ENCODE measurements at regions not wholly inside any gene's neighbourhood (a gene's known extent, or its start where the extent isn't known, plus 50 kb on each side); places are given as distances from the start of the nearest gene placed in this dataset.

GRCh38 chr20:17825252-17825959, 125.6 kb downstream of the BANF2 start (continued):
- TF ChIP-seq GMEB2 (CRISPR knock-in tag; IDR thresholded peaks at IDR 0.05; ENCODE audit: low read depth) (no peak), JUN (CRISPR knock-in tag; IDR thresholded peaks at IDR 0.05) (no peak), BATF2 (CRISPR knock-in tag; IDR thresholded peaks at IDR 0.05) (no peak), SKIL (CRISPR knock-in tag; IDR thresholded peaks at IDR 0.05; ENCODE audit: borderline replicate concordance) (peak; percentile 64; the same call in 1 of the 2 replicates), ATF7-NPFF (CRISPR knock-in tag; IDR thresholded peaks at IDR 0.05; ENCODE audit: low read depth) (no peak), ZNF510 (CRISPR knock-in tag; IDR thresholded peaks at IDR 0.05; ENCODE audit: low read depth) (no peak), ZNF589 (CRISPR knock-in tag; conservative IDR thresholded peaks at IDR 0.05) (0 out of 2 replicates have a peak, but pooled peaks have one; percentile 38), ZFP90 (CRISPR knock-in tag; IDR thresholded peaks at IDR 0.05; ENCODE audit: borderline replicate concordance) (no peak), UBTF (CRISPR knock-in tag; IDR thresholded peaks at IDR 0.05) (no peak), EZH2 (conservative IDR thresholded peaks at IDR 0.05; ENCODE audit: low read depth, low read length) (no peak), ZBTB33 (CRISPR knock-in tag; IDR thresholded peaks at IDR 0.05) (peak; percentile 75), ARID2 (CRISPR knock-in tag; IDR thresholded peaks at IDR 0.05; ENCODE audit: borderline replicate concordance) (no peak), KAT8 (CRISPR knock-in tag; IDR thresholded peaks at IDR 0.05) (peak; percentile 61; the same call in 1 of the 2 replicates), ZMYM4 (CRISPR knock-in tag; IDR thresholded peaks at IDR 0.05) (peak; percentile 27; the same call in 1 of the 2 replicates), ZNF879 (CRISPR knock-in tag; IDR thresholded peaks at IDR 0.05) (no peak), TIGD3 (CRISPR knock-in tag; IDR thresholded peaks at IDR 0.05; ENCODE audit: borderline replicate concordance) (no peak), RBM22 (optimal IDR thresholded peaks at IDR 0.05; ENCODE audit: low read length) (no peak), DNMT3B (CRISPR knock-in tag; conservative IDR thresholded peaks at IDR 0.05) (no peak), YY1 (IDR thresholded peaks at IDR 0.05; ENCODE audit: insufficient read depth, insufficient replicate concordance, low read depth, low read length) (peak; percentile 13)

Data from HepG2 (cell line).